K562 (cell line): ENCODE measurements at regions not wholly inside any gene's neighbourhood (a gene's known extent, or its start where the extent isn't known, plus 50 kb on each side); places are given as distances from the start of the nearest gene placed in this dataset.

Experiments used
- ATAC-seq: fragments of 200-7000 bp; cut with Tn5 transposase; 3 replicates; pipeline ENCODE4 v1.9.1; 2020; ENCODE audit warnings: moderate library complexity
- BruUV-seq: library from RNA; stranded (reverse); fragments of 400-500 nt; replicated peaks from 2 replicates; lab custom pipeline; 2021; lab: Mats Ljungman, UMichigan
- CTCF ChIA-PET: fragments of 300-600 bp; formaldehyde crosslinking; extraction: SDS; loops from one replicate; lab custom pipeline; 2021; ENCODE audit warnings: low intra/inter-chr PET ratio; lab: Yijun Ruan, JAX
- POLR2A ChIA-PET: fragments of 300-600, 350-650 bp; sonication (Branson Sonifier 250); formaldehyde crosslinking; extraction: SDS; loops from one replicate; lab custom pipeline; 2021; ENCODE audit warnings: antibody characterized with exemption, inconsistent platforms; lab: Yijun Ruan, JAX
- DNase-seq, 4 experiments: peaks; one replicate each; pipeline versions ENCODE4 v3.0.0 to v3.0.0-alpha.2; 2011 to 2018; ENCODE audit warnings: low spot score in 3 of 4, mixed read lengths in 3 of 4; ENCODE audit errors: extremely low read depth in 1 of 4
- FAIRE-seq: peaks from 2 replicates; lab custom pipeline; 2011; peaks lifted over from hg19 to GRCh38; lab: Jason Lieb, UNC
- H2AFZ ChIP-seq: 2 replicates; pipeline ENCODE4 v1.6.0; 2011; ENCODE audit warnings: low read depth, low read length, control low read depth, inconsistent platforms
- H3K27ac ChIP-seq: fragments of 200-600 bp; 3 replicates; pipeline ENCODE4 v1.8.0; 2011; ENCODE audit warnings: low read depth, mild to moderate bottlenecking, control low read depth, inconsistent platforms, low read length, moderate library complexity, mixed read lengths; ENCODE audit errors: extremely low read depth
- H3K27me3 ChIP-seq, 2 experiments: fragments of 300-600 bp in 1 of 2; 2 replicates in 1 of 2; 3 replicates in 1 of 2; pipeline versions ENCODE4 v1.6.0 to v1.8.0; 2011; ENCODE audit warnings: inconsistent platforms in 2 of 2, low read length in 2 of 2, mild to moderate bottlenecking in 1 of 2, mixed read lengths in 1 of 2, moderate library complexity in 1 of 2; ENCODE audit not compliant: control insufficient read depth in 2 of 2, insufficient read depth in 2 of 2
- H3K36me3 ChIP-seq: fragments of 300-600 bp; 3 replicates; pipeline ENCODE4 v1.8.0; 2011; ENCODE audit warnings: mild to moderate bottlenecking, low read length, inconsistent platforms; ENCODE audit not compliant: control insufficient read depth, insufficient read depth
- H3K4me1 ChIP-seq, 2 experiments: fragments of 200-600 bp in 1 of 2; replicated peaks in 1 of 2; 2 replicates in 1 of 2; 3 replicates in 1 of 2; pipeline versions ENCODE4 v1.5.1 to v1.8.0; 2011; ENCODE audit warnings: inconsistent platforms in 2 of 2, low read length in 2 of 2, mild to moderate bottlenecking in 1 of 2, mixed read lengths in 1 of 2, moderate library complexity in 1 of 2; ENCODE audit not compliant: control insufficient read depth in 2 of 2, insufficient read depth in 2 of 2
- H3K4me2 ChIP-seq: 2 replicates; pipeline ENCODE4 v1.6.1; 2011; ENCODE audit warnings: low read length, control low read depth, inconsistent platforms, mixed read lengths; ENCODE audit not compliant: insufficient read depth
- H3K4me3 ChIP-seq: fragments of 200-600 bp; sonication (generic), shearing (Covaris generic); 2 replicates; pipeline ENCODE4 v1.5.1; 2016; ENCODE audit warnings: control low read depth, inconsistent platforms
- H3K79me2 ChIP-seq: fragments of 200-600 bp; 3 replicates; pipeline ENCODE4 v1.8.0; 2011; ENCODE audit warnings: low read length, inconsistent platforms; ENCODE audit not compliant: control insufficient read depth, insufficient read depth
- H3K9ac ChIP-seq, 2 experiments: 2 replicates each; pipeline versions ENCODE4 v1.6.0 to v1.6.1; 2011; ENCODE audit warnings: low read depth in 2 of 2, low read length in 2 of 2, control low read depth in 1 of 2, inconsistent platforms in 1 of 2, mild to moderate bottlenecking in 1 of 2, mixed read lengths in 1 of 2; ENCODE audit not compliant: insufficient read depth in 1 of 2
- H3K9me1 ChIP-seq: one replicate; pipeline ENCODE4 v1.6.0; 2011; ENCODE audit warnings: inconsistent platforms, mild to moderate bottlenecking, low read length, moderate library complexity; ENCODE audit not compliant: control insufficient read depth, insufficient read depth
- H3K9me3 ChIP-seq: replicated peaks from 2 replicates; pipeline ENCODE4 v1.5.1; 2011; ENCODE audit warnings: low read depth, low read length, inconsistent platforms; ENCODE audit not compliant: control insufficient read depth, insufficient read depth
- H4K20me1 ChIP-seq: replicated peaks from 2 replicates; pipeline ENCODE4 v1.6.1; 2011; ENCODE audit warnings: low read length, inconsistent platforms, mixed read lengths; ENCODE audit not compliant: control insufficient read depth, insufficient read depth
- ARID2 ChIP-seq: fragments of 450-650 bp; IDR thresholded peaks from 2 replicates; pipeline ENCODE4 v1.6.1; 2017; ENCODE audit warnings: antibody characterized with exemption, mild to moderate bottlenecking
- CBX5 ChIP-seq: IDR thresholded peaks from 2 replicates; pipeline ENCODE4 v1.6.1; 2014; ENCODE audit warnings: low read depth, borderline replicate concordance
- DPF2 ChIP-seq: fragments of 450-650 bp; IDR thresholded peaks from 2 replicates; pipeline ENCODE4 v1.6.1; 2016
- EZH2 ChIP-seq: IDR thresholded peaks from 2 replicates; pipeline ENCODE4 v1.6.1; 2012; ENCODE audit warnings: low read depth, mild to moderate bottlenecking, inconsistent platforms, low read length, borderline replicate concordance
- HDAC8 ChIP-seq: fragments of 450-650 bp; IDR thresholded peaks from 2 replicates; pipeline ENCODE4 v1.6.1; 2016; ENCODE audit warnings: mild to moderate bottlenecking, missing genetic modification characterization, moderate library complexity, missing compliant biosample characterization
- JUNB ChIP-seq: fragments of 450-650 bp; formaldehyde crosslinking; conservative IDR thresholded peaks from 2 replicates; pipeline ENCODE4 v1.4.0; 2020; ENCODE audit warnings: mild to moderate bottlenecking
- KDM2B ChIP-seq: fragments of 250-450 bp; sonication (Bioruptor Pico); IDR thresholded peaks from 2 replicates; pipeline ENCODE4 v1.8.0; 2021; ENCODE audit warnings: mild to moderate bottlenecking, moderate library complexity
- RFX1 ChIP-seq: fragments of 450-650 bp; IDR thresholded peaks from 2 replicates; pipeline ENCODE4 v1.6.1; 2016; ENCODE audit warnings: mild to moderate bottlenecking, moderate library complexity
- ZNF184 ChIP-seq: sonication (generic); formaldehyde crosslinking; IDR thresholded peaks from 2 replicates; pipeline ENCODE4 v1.5.0; 2020; ENCODE audit warnings: missing genetic modification reagents
- ZNF3 ChIP-seq: fragments of 250-450 bp; sonication (Bioruptor Pico); IDR thresholded peaks from 2 replicates; pipeline ENCODE4 v1.5.0; 2021; ENCODE audit warnings: mild to moderate bottlenecking, moderate library complexity
- ZNF668 ChIP-seq: fragments of 250-450 bp; sonication (Bioruptor Pico); IDR thresholded peaks from 2 replicates; pipeline ENCODE4 v1.8.0; 2022; ENCODE audit warnings: mild to moderate bottlenecking, inconsistent platforms
- WGBS: fragments of 100-300 bp; shearing (Covaris generic); methylation state at CpG from one replicate; pipeline ENCODE4 v1.1.6; 2016; ENCODE audit warnings: low coverage, mixed read lengths; ENCODE audit not compliant: insufficient coverage; ENCODE audit errors: missing lambda C conversion rate; 5-methylcytosine and 5-hydroxymethylcytosine counted together
- in situ Hi-C: fragments of 300-500 bp; cut with MboI; formaldehyde crosslinking; loops from 4 replicates; pipeline ENCODE4 v1.15.0; 2018; ENCODE audit warnings: inconsistent platforms, mixed read lengths
- intact Hi-C: fragments of 100-400 bp; cut with micrococcal nuclease; formaldehyde crosslinking; loops from 2 replicates; pipeline ENCODE4 v1.14.2; 2022
- TF ChIP-seq, protein P1 (sequence below): sonication (generic); formaldehyde crosslinking; IDR thresholded peaks from 2 replicates; pipeline ENCODE4 v1.8.0; 2022; ENCODE audit warnings: mild to moderate bottlenecking, missing genetic modification reagents, borderline replicate concordance
- TF ChIP-seq, protein P2 (sequence below): sonication (generic); formaldehyde crosslinking; IDR thresholded peaks from 2 replicates; pipeline ENCODE4 v1.8.1; 2023; ENCODE audit warnings: mild to moderate bottlenecking, missing genetic modification reagents

DNA sequence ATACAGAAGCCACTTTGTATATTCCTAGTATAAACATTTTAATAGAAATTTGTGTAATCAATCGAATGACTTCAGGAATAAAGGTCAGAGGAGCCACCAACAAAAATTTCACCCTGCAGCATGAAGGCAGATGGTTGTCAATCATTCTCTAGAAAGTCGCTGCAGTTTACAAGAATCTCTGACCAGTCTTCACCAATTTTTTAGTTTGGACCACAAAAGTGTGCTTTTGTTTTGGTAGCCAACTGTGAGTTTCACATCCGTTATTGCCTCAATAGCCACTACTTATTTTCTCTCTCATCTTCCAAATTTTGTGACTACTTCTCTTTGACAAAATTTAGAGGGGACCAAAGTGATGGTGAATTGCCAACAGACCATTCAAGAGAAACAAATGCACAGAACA lies 1155.6 kb downstream of the AMY1C start:
- ChIA-PET POLR2A (no interaction called here), CTCF (no interaction called here)
- WGBS = 0% methylated on average over 3 of the region's 3 CpGs

DNA sequence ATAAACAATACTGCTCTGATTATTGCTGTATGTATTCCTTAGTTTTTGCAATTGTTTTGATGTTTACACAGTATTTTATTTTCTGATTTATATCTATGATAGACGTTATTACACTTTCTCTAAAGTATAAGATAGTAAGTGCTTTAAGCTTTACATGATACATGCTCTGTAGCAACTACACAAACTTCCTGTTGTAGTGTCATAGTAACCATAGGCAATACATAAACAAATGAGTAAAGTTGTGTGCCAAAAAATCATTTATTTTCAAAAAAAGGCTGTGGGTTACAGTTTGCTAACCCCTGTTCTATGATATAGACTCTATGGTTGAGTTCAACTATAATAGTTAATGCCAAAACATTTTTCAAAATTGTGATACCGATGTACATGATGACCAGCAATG lies 1156.4 kb downstream of the AMY1C start:
- POLR2A ChIA-PET = no interaction called here
- H4K20me1 ChIP-seq = no peaks in the 10 kb centered on the region
- H3K36me3 ChIP-seq = no peaks in the 10 kb centered on the region
- no peaks in the 10 kb centered on the region for H3K4me1 ChIP-seq
- no peak overlapping the region for H3K27ac ChIP-seq
- H3K9ac ChIP-seq = no peak overlapping the region
- WGBS = 0% methylated on average over 2 of the region's 2 CpGs
- DNase-seq (no peak), ATAC-seq (no peak), FAIRE-seq (no peak)
- no TSS peak for BruUV-seq
- no peak for TF ChIP-seq EZH2
- no peak for TF ChIP-seq DPF2
- no peak for TF ChIP-seq JUNB (CRISPR knock-in tag)
- TF ChIP-seq, protein P1, sequence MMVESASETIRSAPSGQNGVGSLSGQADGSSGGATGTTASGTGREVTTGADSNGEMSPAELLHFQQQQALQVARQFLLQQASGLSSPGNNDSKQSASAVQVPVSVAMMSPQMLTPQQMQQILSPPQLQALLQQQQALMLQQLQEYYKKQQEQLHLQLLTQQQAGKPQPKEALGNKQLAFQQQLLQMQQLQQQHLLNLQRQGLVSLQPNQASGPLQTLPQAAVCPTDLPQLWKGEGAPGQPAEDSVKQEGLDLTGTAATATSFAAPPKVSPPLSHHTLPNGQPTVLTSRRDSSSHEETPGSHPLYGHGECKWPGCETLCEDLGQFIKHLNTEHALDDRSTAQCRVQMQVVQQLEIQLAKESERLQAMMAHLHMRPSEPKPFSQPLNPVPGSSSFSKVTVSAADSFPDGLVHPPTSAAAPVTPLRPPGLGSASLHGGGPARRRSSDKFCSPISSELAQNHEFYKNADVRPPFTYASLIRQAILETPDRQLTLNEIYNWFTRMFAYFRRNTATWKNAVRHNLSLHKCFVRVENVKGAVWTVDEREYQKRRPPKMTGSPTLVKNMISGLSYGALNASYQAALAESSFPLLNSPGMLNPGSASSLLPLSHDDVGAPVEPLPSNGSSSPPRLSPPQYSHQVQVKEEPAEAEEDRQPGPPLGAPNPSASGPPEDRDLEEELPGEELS = no peak
- TF ChIP-seq ZNF668 (CRISPR knock-in tag) = no peak
- no peak for TF ChIP-seq KDM2B (CRISPR knock-in tag)
- TF ChIP-seq ARID2 = no peak
- H3K9me1 ChIP-seq = no peaks in the 10 kb centered on the region
- H3K27me3 ChIP-seq = no peaks in the 10 kb centered on the region
- no peak overlapping the region for H3K4me3 ChIP-seq
- intact Hi-C loops (no loop called here), in situ Hi-C loops (no loop called here)
- CTCF ChIA-PET = no interaction called here
- no peak overlapping the region for H2AFZ ChIP-seq
- no peaks in the 10 kb centered on the region for H3K79me2 ChIP-seq
- no peak overlapping the region for H3K4me2 ChIP-seq
- H3K9me3 ChIP-seq = no peaks in the 10 kb centered on the region

More for the DNA sequence above, 1155.6 kb downstream of the AMY1C start:
- H3K9me1 ChIP-seq = no peaks in the 10 kb centered on the region
- no peak for DNase-seq
- no peak for ATAC-seq
- intact Hi-C loops = no loop called here
- H4K20me1 ChIP-seq = no peaks in the 10 kb centered on the region
- no peaks in the 10 kb centered on the region for H3K27me3 ChIP-seq
- BruUV-seq = no TSS peak
- in situ Hi-C loops = no loop called here
- H3K9me3 ChIP-seq = no peaks in the 10 kb centered on the region
- FAIRE-seq = no peak
- no peak overlapping the region for H2AFZ ChIP-seq
- no peak overlapping the region for H3K4me3 ChIP-seq
- no peak overlapping the region for H3K9ac ChIP-seq
- H3K4me2 ChIP-seq = no peak overlapping the region
- TF ChIP-seq RFX1 (no peak), ZNF3 (CRISPR knock-in tag) (no peak), HDAC8 (tag) (no peak), ZNF184 (no peak), CBX5 (no peak)
- TF ChIP-seq, protein P2, sequence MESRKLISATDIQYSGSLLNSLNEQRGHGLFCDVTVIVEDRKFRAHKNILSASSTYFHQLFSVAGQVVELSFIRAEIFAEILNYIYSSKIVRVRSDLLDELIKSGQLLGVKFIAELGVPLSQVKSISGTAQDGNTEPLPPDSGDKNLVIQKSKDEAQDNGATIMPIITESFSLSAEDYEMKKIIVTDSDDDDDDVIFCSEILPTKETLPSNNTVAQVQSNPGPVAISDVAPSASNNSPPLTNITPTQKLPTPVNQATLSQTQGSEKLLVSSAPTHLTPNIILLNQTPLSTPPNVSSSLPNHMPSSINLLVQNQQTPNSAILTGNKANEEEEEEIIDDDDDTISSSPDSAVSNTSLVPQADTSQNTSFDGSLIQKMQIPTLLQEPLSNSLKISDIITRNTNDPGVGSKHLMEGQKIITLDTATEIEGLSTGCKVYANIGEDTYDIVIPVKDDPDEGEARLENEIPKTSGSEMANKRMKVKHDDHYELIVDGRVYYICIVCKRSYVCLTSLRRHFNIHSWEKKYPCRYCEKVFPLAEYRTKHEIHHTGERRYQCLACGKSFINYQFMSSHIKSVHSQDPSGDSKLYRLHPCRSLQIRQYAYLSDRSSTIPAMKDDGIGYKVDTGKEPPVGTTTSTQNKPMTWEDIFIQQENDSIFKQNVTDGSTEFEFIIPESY (CRISPR knock-in tag) = no peak
- no peak overlapping the region for H3K27ac ChIP-seq
- H3K79me2 ChIP-seq = no peaks in the 10 kb centered on the region
- H3K36me3 ChIP-seq = no peaks in the 10 kb centered on the region
- H3K4me1 ChIP-seq = no peaks in the 10 kb centered on the region
